WI38 (cell line): ENCODE measurements at regions not wholly inside any gene's neighbourhood (a gene's known extent, or its start where the extent isn't known, plus 50 kb on each side); places are given as distances from the start of the nearest gene placed in this dataset.

ENCODE experiments used
- H3K4me3 ChIP-seq: 2 replicates; pipeline ENCODE4 v1.5.1; 2011; ENCODE audit warnings: low read depth, mild to moderate bottlenecking, control low read depth, low read length
- TF ChIP-seq, protein P1 (sequence below): IDR thresholded peaks from 2 replicates; pipeline ENCODE4 v1.5.1; 2012; ENCODE audit warnings: low read depth, mild to moderate bottlenecking, control low read depth, low read length

GRCh38 chr5:101142102-101142501 lies 239.0 kb upstream of the ST8SIA4 start:
- no peak overlapping the region for H3K4me3 ChIP-seq
- TF ChIP-seq, protein P1, sequence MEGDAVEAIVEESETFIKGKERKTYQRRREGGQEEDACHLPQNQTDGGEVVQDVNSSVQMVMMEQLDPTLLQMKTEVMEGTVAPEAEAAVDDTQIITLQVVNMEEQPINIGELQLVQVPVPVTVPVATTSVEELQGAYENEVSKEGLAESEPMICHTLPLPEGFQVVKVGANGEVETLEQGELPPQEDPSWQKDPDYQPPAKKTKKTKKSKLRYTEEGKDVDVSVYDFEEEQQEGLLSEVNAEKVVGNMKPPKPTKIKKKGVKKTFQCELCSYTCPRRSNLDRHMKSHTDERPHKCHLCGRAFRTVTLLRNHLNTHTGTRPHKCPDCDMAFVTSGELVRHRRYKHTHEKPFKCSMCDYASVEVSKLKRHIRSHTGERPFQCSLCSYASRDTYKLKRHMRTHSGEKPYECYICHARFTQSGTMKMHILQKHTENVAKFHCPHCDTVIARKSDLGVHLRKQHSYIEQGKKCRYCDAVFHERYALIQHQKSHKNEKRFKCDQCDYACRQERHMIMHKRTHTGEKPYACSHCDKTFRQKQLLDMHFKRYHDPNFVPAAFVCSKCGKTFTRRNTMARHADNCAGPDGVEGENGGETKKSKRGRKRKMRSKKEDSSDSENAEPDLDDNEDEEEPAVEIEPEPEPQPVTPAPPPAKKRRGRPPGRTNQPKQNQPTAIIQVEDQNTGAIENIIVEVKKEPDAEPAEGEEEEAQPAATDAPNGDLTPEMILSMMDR = no peak

DNA sequence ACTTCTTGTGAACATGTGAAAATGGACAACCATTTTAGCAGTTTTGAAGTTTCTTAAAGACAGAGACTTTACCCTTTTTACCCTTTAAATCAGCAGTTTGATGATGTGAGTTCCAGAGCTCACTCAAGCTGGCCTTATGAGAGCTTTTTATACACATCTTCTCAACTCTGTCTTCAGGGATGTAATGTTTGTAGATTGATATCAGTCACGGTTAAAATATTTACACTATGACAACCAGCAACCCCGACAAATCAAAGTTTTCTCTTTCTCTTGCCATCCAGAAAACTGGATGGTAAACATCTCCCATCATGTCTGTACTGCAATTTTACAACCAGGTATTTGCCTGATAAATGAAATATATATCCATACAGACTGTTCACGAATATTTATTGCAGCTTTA lies 233.4 kb upstream of the ST8SIA4 start:
- H3K4me3 ChIP-seq = no peak overlapping the region
- TF ChIP-seq, protein P1 = no peak

DNA sequence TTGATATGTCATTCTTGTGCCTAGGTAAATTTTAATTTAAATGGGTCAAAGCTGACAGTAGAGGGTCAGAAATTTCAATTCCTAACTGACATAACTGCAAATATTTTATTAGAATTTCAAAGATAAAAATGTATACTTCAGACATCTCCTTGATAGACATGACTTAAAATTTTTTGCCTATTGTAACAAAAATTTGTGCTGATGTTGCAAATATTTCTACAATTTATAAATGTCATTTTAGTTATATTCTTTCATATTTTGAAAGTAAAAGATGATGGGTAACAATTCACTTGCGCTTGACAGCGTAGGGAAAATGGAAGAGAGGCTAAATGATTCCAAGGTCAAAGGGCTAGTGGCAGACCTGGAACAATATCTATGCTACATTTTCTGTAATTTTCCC lies 220.3 kb upstream of the ST8SIA4 start:
- TF ChIP-seq, protein P1 = no peak

DNA sequence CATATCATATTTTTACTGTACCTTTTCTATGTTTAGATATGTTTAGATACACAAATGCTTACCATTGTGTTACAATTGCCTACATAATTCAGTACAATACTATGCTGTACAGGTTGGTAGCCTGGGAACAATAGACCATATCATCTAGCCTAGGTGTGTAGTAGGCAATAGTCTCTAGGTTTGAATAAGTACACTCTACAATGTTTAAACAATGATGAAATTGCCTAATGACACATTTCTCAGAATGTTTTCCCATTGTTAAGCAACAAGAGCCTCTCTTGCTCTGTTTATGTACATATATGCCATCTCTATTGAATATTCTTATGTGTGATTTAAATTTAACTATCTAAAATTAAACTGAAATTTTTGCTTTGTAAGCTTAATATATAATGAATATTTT lies 209.6 kb upstream of the ST8SIA4 start:
- TF ChIP-seq, protein P1 = no peak

More for the DNA sequence above, 220.3 kb upstream of the ST8SIA4 start:
- H3K4me3 ChIP-seq = no peak overlapping the region

GRCh38 chr5:101103874-101104273 lies 200.8 kb upstream of the ST8SIA4 start:
- no peak overlapping the region for H3K4me3 ChIP-seq
- TF ChIP-seq, protein P1 = no peak

More for the DNA sequence above, 209.6 kb upstream of the ST8SIA4 start:
- no peak overlapping the region for H3K4me3 ChIP-seq

DNA sequence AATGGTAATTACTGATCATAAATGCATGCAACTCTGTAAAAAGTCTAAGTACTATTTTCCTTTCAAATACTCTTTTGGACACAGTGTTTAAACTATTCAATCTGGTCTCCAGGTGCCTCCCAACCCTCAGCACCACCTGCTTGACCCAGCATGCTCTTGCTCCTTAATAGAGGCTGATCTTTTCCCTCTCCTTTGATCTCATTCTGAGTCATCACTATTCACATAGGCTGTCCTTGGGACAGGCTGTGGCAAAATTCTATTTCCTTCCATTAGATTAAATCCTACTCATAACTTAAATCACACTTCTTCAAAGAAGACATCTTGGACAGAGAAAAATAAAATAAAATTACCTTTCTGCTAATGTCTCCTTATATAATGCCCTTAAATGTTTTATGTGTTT lies 199.4 kb upstream of the ST8SIA4 start:
- TF ChIP-seq, protein P1 = no peak
- no peak overlapping the region for H3K4me3 ChIP-seq

DNA sequence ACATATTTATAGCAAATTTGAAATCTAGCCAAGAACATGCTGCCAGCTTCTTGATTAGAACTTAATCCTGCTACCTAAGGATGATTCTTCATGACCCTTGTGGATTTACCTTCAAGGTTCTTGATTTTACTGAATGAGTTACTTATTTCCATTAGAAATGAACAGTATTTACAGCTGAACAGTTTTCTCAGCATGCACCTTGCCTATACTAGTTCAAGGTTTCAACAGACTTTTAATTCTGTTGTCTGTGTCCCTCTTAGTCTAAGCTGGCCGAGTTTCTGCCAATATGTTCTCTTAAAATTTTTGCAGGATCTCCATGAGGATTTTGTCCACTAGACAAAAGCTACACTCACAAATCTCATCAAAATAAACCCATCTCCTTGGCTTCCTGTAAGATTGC lies 188.8 kb upstream of the ST8SIA4 start:
- TF ChIP-seq, protein P1 = no peak
- no peak overlapping the region for H3K4me3 ChIP-seq
